Prostate gland (tissue), 2 donors: ENCODE measurements at regions not wholly inside any gene's neighbourhood (a gene's known extent, or its start where the extent isn't known, plus 50 kb on each side); places are given as distances from the start of the nearest gene placed in this dataset.

ENCODE experiments used
- CTCF ChIP-seq, 4 experiments: fragments of 200-600 bp in 2 of 4; fragments of 450-650 bp in 2 of 4; sonication (generic) in 2 of 4; IDR thresholded peaks; 1 replicate in 3 of 4; 2 replicates in 1 of 4; pipeline ENCODE4 v1.5.1; 2016 to 2019; ENCODE audit warnings: antibody characterized with exemption in 4 of 4, mild to moderate bottlenecking in 2 of 4, moderate library complexity in 2 of 4
- POLR2A ChIP-seq: fragments of 450-650 bp; IDR thresholded peaks from one replicate; pipeline ENCODE4 v1.6.1; 2016; ENCODE audit warnings: antibody characterized with exemption, mild to moderate bottlenecking

- TF ChIP-seq CTCF (IDR thresholded peaks at IDR 0.05): no peak
- TF ChIP-seq POLR2A: no peak
Measured at GRCh38 chr3:17986348-17986816, 244.0 kb upstream of the TBC1D5 start.
